Right lobe of liver (tissue), 6 donors: ENCODE measurements at regions not wholly inside any gene's neighbourhood (a gene's known extent, or its start where the extent isn't known, plus 50 kb on each side); places are given as distances from the start of the nearest gene placed in this dataset.

Source experiments
- ATAC-seq, 4 donors: fragments of 200-7000 bp; cut with Tn5 transposase; one replicate each; pipeline ENCODE4 v1.9.1; 2020; ENCODE audit warnings: mild to moderate bottlenecking in 4 of 4, moderate library complexity in 4 of 4
- DNase-seq, 3 donors: peaks; one replicate each; pipeline ENCODE4 v3.0.0-alpha.2; 2020
- H3K27ac ChIP-seq, 3 donors: fragments of 200-600 bp; one replicate each; pipeline ENCODE4 v1.8.0; 2022
- H3K27me3 ChIP-seq, 2 donors: fragments of 200-600 bp; one replicate each; pipeline ENCODE4 v1.8.0; 2022
- H3K36me3 ChIP-seq, 4 donors: fragments of 200-600 bp; sonication (generic) in 1 of 4; one replicate each; pipeline versions ENCODE4 v1.5.1 to v1.8.0; 2017 to 2022; ENCODE audit warnings: control low read depth in 1 of 4
- H3K4me1 ChIP-seq, 4 donors: fragments of 200-600 bp; sonication (generic) in 1 of 4; one replicate each; pipeline versions ENCODE4 v1.5.1 to v1.8.0; 2017 to 2022; ENCODE audit warnings: control low read depth in 1 of 4
- H3K4me3 ChIP-seq, 3 donors: fragments of 200-600 bp; one replicate each; pipeline ENCODE4 v1.8.0; 2022
- H3K9me3 ChIP-seq, 4 donors: fragments of 200-600 bp; sonication (generic) in 1 of 4; one replicate each; pipeline versions ENCODE4 v1.5.1 to v1.8.0; 2017 to 2022; ENCODE audit warnings: control low read depth in 1 of 4
- CTCF ChIP-seq, 4 donors: fragments of 200-600 bp in 3 of 4; fragments of 450-650 bp in 1 of 4; IDR thresholded peaks; one replicate each; pipeline versions ENCODE4 v1.5.1 to v1.8.0; 2016 to 2022; ENCODE audit warnings: antibody characterized with exemption in 4 of 4, mild to moderate bottlenecking in 2 of 4
- POLR2A ChIP-seq: fragments of 450-650 bp; IDR thresholded peaks from one replicate; pipeline ENCODE4 v1.6.1; 2017; ENCODE audit warnings: antibody characterized with exemption, mild to moderate bottlenecking
- WGBS: methylation state at CpG from one replicate; pipeline ENCODE4 v1.1.6; 2018; ENCODE audit warnings: low coverage, low lambda C conversion rate; ENCODE audit not compliant: insufficient coverage; ENCODE audit errors: missing lambda C conversion rate; 5-methylcytosine and 5-hydroxymethylcytosine counted together
- intact Hi-C, 2 donors: fragments of 100-400 bp; cut with DNase I; formaldehyde crosslinking; loops; one replicate each; pipeline versions ENCODE4 v1.11.2 to v1.14.1; 2022
- donor health status: DM: no; HTN: yes; CAD: no.
- donor health status: DM: no; HTN: no; CAD: no.
- donor health status: DM: no; HTN: no; CAD: no.
- donor health status: DM: no; HTN: yes; CAD: no.
- donor health status: DM: no; HTN: yes; CAD: no.

- TF ChIP-seq CTCF (IDR thresholded peaks at IDR 0.05) (no peak), POLR2A (no peak)
- no peak for DNase-seq
- H3K4me1 ChIP-seq = no peaks in the 10 kb centered on the region
- no peak for ATAC-seq
- H3K9me3 ChIP-seq = no peaks in the 10 kb centered on the region
- H3K36me3 ChIP-seq = no peaks in the 10 kb centered on the region
- no peak overlapping the region for H3K4me3 ChIP-seq
- WGBS = 74% methylated on average over 12 of the region's 14 CpGs
- no peak overlapping the region for H3K27ac ChIP-seq
- H3K27me3 ChIP-seq = no peaks in the 10 kb centered on the region
- intact Hi-C loops = no loop called here
Measured at GRCh38 chr3:59518283-59519055, 468.6 kb upstream of the CFAP20DC start.

GRCh38 chr3:59517388-59517787 is 467.6 kb upstream of the CFAP20DC start:
- WGBS = 63% methylated on average over 4 of the region's 4 CpGs
- DNase-seq = no peak
- Histone ChIP-seq H3K27me3 (no peaks in the 10 kb centered on the region), H3K4me3 (no peak overlapping the region), H3K36me3 (no peaks in the 10 kb centered on the region), H3K4me1 (no peaks in the 10 kb centered on the region), H3K9me3 (no peaks in the 10 kb centered on the region), H3K27ac (no peak overlapping the region)
- ATAC-seq = no peak
- TF ChIP-seq POLR2A = no peak
- TF ChIP-seq CTCF (IDR thresholded peaks at IDR 0.05) = no peak
- intact Hi-C loops = no loop called here

GRCh38 chr3:59515966-59516365 is 466.1 kb upstream of the CFAP20DC start:
- Histone ChIP-seq H3K27ac (no peak overlapping the region), H3K4me1 (no peaks in the 10 kb centered on the region), H3K4me3 (no peak overlapping the region), H3K27me3 (no peaks in the 10 kb centered on the region), H3K36me3 (no peaks in the 10 kb centered on the region), H3K9me3 (no peaks in the 10 kb centered on the region)
- WGBS = 60% methylated on average over 3 of the region's 3 CpGs
- TF ChIP-seq CTCF (IDR thresholded peaks at IDR 0.05) (no peak), POLR2A (no peak)
- ATAC-seq (no peak), DNase-seq (no peak)
- intact Hi-C loops = no loop called here

- Histone ChIP-seq H3K4me3 (no peak overlapping the region), H3K27ac (no peak overlapping the region), H3K4me1 (no peaks in the 10 kb centered on the region), H3K9me3 (no peaks in the 10 kb centered on the region), H3K27me3 (no peaks in the 10 kb centered on the region), H3K36me3 (no peaks in the 10 kb centered on the region)
- intact Hi-C loops = no loop called here
- no peak for ATAC-seq
- no peak for TF ChIP-seq POLR2A
- TF ChIP-seq CTCF (IDR thresholded peaks at IDR 0.05) = no peak
- 61% methylated on average over 7 of the region's 7 CpGs for WGBS
- no peak for DNase-seq
Measured at GRCh38 chr3:59514865-59515482, 465.1 kb upstream of the CFAP20DC start.
